WI38 (cell line): ENCODE measurements at regions not wholly inside any gene's neighbourhood (a gene's known extent, or its start where the extent isn't known, plus 50 kb on each side); places are given as distances from the start of the nearest gene placed in this dataset.
"Not testable (repeated sequence)": the region's sequence is repeated elsewhere in the genome, so short reads cannot be mapped to it uniquely, and the experiment has no call there.

Source experiments
- H3K4me3 ChIP-seq: 2 replicates; pipeline ENCODE4 v1.5.1; 2011; ENCODE audit warnings: low read depth, mild to moderate bottlenecking, control low read depth, low read length
- TF ChIP-seq, protein P1 (sequence below): IDR thresholded peaks from 2 replicates; pipeline ENCODE4 v1.5.1; 2012; ENCODE audit warnings: low read depth, mild to moderate bottlenecking, control low read depth, low read length

DNA sequence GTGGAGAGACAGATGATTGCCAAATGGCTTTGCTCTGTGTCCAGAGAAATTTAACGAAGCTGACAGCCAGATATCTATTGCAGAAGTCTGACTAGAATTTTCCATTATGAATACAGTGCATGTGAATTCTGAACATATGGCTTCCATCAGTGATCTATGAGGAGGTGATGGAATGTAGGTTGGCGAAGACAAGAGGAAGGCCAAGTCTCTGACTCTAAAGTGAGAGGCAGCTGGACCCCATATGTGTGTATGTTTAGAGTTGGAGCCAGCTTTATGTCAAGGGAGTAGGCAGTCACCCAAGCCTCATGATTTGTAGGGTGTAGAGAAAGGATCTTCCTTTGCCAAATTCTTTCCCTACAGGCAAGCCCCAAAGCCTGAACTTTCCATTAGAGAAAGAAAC is 76.2 kb upstream of the TEX13D start:
- TF ChIP-seq, protein P1, sequence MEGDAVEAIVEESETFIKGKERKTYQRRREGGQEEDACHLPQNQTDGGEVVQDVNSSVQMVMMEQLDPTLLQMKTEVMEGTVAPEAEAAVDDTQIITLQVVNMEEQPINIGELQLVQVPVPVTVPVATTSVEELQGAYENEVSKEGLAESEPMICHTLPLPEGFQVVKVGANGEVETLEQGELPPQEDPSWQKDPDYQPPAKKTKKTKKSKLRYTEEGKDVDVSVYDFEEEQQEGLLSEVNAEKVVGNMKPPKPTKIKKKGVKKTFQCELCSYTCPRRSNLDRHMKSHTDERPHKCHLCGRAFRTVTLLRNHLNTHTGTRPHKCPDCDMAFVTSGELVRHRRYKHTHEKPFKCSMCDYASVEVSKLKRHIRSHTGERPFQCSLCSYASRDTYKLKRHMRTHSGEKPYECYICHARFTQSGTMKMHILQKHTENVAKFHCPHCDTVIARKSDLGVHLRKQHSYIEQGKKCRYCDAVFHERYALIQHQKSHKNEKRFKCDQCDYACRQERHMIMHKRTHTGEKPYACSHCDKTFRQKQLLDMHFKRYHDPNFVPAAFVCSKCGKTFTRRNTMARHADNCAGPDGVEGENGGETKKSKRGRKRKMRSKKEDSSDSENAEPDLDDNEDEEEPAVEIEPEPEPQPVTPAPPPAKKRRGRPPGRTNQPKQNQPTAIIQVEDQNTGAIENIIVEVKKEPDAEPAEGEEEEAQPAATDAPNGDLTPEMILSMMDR = no peak
- no peak overlapping the region for H3K4me3 ChIP-seq

DNA sequence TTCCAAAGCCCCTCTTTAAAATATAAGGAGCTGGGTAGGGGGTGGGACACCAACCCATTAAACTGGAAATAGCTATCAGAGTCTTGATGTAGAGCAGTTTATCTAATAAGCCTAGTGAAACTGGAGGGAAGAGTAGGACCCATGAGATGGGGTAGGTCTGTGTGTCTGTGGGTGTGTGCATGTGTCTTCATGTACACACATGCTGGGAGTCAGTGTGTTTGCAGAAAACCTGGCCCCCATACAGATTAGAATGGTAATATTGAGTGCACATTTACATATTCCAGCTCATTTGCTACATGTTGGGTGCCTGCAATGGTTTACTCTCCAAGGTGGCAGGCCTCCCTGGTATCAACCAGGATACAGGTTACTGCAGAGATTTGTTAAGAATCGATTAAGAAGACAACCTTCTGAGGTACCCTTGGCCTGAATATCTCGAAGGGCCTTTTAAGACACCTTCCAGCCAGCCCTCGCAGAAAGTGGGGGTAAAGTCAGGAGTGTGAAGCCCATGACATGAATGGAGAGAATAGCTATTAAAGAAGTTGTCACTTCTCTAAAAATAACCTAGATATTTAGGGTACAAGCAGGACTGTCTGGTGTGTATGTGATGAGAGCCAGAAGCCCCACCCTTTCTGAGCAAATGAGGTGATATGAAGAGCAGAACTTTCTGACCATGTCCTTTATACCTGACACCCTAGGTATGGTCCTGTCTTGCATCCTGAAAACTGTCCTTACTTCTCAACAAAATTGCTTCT is 75.7 kb upstream of the TEX13D start:
- H3K4me3 ChIP-seq = no peak overlapping the region
- TF ChIP-seq, protein P1 = no peak

DNA sequence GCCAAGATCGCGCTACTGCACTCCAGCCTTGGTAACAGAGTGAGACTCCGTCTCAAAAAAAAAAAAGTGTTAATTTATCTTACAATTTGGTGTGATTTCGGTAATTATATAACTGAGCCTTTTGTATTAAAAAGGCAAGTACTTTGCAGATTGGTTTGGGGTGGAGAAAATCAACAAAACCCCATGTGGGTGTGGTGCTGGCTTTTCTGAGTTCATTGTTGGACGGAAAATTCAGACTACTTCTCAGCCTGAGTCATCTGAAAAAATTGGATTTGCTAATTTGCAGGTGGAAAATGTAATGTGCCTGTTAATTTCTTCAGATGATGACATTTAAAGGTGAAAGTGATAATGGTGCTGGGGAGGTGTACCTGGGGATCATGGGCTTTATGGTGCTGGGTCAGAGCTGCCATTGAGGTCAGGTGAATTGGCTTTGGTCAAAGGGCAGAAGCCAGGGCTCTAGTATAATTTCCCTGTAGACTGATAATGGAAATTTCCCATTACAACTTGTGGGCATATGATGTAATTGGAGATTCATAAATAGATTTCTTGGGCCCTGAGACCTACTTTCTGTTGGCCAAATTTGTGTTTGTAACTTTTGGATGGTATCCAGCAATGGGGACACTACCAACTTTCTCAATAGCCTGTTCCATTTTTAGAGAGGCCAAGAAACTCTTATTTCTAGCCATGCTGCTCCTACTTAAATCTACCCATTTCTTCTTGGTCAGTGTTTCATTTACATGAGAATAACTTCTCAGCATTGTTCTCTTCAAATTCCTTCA is 74.3 kb upstream of the TEX13D start:
- TF ChIP-seq, protein P1 = no peak
- H3K4me3 ChIP-seq = no peak overlapping the region

DNA sequence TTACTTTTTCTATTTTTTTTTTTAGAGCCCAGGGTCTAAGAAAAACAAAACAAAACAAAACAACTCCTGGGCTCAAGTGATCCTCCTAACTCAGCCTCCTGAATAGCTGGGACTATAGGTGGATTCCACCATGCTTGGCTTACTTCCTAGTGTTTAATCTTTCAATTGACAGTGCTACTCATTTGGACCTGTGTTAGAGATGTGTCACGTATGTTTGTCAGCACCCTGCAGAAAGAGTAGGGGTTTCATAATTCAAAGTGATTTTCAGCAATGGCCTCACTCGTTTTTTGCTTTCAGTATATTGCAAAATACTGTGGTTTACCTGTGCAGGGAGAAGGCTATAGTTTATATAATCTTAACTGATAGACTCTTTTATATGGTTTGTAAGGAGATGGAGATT is 71.6 kb upstream of the TEX13D start:
- H3K4me3 ChIP-seq = no peak overlapping the region

DNA sequence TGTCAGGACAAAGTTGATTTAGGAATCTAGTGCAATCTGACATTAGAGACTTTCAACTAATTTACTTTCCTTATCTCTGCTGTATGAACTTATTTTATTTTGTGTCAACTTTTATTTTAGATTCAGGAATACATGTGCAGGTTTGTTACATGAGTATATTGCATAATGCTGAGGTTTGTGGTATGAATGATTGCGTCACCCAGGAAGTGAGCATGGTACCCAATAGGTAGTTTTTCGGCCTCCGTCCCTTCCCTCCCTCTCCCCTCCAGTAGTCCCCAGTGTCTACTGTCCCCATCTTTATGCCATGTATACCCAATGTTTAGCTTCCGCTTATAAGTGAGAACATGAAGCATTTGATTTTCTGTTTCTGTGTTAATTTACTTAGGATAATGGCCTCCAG is 68.7 kb upstream of the TEX13D start:
- H3K4me3 ChIP-seq = no peak overlapping the region
- TF ChIP-seq, protein P1 = no peak

More for the DNA sequence above, 71.6 kb upstream of the TEX13D start:
- TF ChIP-seq, protein P1 = no peak

DNA sequence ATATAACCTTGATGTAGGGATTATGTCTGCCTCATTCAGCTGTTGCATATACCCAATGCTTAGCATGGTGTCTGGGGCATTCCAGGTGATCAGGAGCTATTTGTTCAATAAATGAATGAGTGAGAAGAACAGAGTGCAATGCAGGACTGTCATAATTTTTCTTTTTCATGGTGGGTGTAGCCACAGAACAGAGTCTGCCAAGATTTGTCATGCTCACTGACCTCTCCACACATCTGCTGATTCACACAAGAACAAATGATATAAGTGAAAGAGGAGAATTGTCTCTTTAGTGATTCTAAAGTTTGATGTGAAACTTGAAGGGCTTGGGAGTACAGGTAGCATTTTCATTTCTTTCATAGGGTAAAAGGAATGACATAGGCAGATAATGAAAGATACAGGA is 64.4 kb upstream of the TEX13D start:
- no peak overlapping the region for H3K4me3 ChIP-seq
- TF ChIP-seq, protein P1 = no peak

DNA sequence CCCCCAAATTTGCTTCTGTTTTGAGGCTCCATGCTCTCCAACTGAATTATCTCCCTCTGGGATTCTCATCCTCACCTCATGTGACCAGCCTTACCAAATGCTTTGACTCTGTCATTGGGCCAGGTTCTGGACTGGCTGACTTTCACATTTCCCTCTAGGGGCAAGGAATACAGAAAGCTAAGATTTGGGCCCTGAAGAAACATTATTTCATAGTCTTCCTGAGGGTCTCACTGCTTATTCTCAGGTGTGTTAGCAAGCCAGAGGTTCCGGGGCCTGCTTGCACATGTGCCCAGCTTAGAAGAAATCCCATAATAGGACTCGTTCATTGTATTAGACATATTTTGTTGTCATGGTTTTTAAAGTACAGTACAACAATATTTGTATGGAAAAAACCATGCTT is 62.6 kb upstream of the TEX13D start:
- H3K4me3 ChIP-seq = no peak overlapping the region
- TF ChIP-seq, protein P1 = no peak

DNA sequence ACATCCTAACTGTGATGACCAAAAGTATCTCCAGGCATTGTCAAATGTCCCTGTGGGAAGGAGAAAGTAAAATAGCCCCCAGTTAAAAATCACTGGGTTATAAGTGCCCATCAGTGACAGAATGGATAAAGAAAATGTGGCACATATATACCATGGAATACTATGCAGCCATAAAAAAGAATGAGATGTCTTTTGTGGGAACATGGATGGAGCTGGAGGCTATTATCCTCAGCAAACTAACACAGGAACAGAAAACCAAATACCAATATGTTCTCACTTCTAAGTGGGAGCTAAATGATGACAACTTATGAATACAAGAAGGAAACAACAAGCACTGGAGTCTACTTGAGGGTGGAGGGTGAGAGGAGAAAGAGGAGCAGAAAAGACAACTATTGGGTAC is 60.9 kb upstream of the TEX13D start:
- H3K4me3 ChIP-seq = not testable (repeated sequence)
